Adipose tissue (tissue), 3 donors: ENCODE measurements at regions not wholly inside any gene's neighbourhood (a gene's known extent, or its start where the extent isn't known, plus 50 kb on each side); places are given as distances from the start of the nearest gene placed in this dataset.

Experiments
- H3K27ac ChIP-seq: one replicate; pipeline ENCODE4 v1.5.1; 2013; ENCODE audit warnings: low read depth, low read length
- WGBS, 3 donors: extraction: QIAGEN DNeasy Blood & Tissue Kit; methylation state at CpG; one replicate each; pipeline ENCODE4 v1.1.7; 2013; 5-methylcytosine and 5-hydroxymethylcytosine counted together
- donor health status: healthy with polysubstance abuse.
- donor health status: Bipolar disorder and iron deficiency.
- donor health status: healthy.

DNA sequence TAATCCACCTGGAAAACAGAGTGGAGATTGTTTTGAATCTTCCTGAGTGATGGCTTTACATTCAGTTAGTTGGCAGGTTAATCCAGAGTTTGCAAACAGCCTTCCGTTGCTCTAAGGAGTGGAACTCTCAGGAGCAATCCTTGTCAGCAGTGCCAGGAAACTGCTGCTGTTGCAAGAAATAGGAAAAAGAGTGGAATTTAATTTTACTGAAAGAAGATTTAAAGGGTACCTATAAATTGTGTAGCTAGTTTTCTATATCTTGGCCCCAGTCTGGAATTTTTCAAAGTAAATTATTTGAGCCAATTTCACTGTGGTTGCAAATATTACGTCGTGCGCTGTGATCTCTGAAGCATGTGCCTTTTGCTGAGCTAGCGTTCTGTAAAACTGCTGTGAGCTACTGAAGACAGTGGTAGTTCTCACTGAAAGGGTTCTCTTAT, 55.5 kb upstream of the SLC5A12 start:
- WGBS, 3 donors = 54 to 68% (median 62%) methylated on average over 5 of the region's 5 CpGs
- H3K27ac ChIP-seq = no peak overlapping the region

DNA sequence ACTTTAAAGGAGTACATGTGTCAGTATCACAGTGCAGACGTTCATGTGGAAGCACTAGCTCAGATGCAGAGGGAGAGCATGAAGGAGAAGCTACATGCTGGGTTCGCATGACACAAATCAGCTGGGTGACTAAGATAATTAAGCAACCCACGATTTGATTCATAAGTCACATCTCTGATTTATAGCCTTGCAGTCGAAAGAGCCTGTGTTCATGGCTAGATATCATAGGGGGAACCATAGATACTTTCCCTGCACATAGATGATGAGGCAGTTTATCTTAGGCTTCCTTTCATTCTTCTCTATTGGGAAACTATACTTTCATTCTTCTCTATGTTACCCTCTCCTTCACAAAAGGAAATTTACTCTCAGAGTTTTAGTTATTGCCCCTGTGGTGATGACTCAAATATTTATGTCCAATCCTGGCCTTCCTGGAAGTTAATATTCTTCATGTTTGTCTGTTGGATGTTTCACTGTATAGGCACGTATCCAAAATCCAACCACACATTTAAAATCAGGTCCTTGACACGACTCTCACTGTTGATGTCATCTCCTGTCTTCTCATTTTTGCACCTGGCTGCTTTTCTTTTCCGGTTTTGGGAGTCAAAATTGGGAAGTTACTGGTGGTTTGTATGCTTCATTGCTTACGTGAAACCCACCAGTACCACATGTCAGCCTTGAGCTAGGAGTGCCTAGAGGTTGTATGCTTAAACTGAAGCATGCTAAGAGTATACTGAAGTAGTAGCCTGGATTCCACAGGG, 56.3 kb upstream of the SLC5A12 start:
- no peak overlapping the region for H3K27ac ChIP-seq
- 60 to 65% (median 62%) methylated on average over 8 of the region's 8 CpGs for WGBS, 3 donors

DNA sequence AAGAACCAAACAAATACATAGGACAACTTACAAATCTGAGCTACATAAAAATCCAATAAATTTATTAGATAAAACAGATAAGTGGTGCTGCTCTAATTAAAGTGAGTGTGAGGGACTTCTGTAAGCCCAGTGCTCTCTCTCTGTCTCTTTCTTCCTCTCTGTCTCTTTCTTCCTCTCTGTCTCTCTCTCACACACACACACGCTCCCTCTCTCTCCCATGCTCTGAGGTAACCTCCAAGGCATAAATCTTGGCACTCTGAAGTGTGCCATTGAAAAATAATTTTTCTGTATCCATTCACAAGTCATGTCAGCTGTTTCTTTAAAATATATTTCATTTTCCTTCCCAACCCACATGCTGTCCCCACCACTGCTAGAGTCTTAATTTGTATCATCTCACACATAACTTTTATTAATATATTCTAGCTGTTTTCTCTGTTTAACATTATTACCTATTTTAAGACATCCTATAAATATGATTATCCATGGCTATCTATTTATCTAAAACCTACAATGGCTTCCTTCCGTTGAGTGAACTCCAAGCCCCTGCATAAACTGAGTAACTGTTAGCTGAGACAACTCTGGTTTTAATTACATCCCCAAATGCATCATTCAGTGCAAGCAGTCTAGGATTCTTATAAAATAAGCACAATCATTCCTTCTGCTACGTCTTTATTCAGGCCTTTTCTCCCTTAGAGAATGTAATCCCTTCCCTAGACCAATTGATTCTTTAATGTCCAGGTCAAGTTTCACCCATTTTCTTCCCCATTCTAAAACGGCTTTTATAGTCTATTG, 57.4 kb upstream of the SLC5A12 start:
- no peak overlapping the region for H3K27ac ChIP-seq
- WGBS, 3 donors = 74 to 81% (median 81%) methylated on average over 4 of the region's 4 CpGs

GRCh38 chr11:26780376-26781085, 58.7 kb upstream of the SLC5A12 start:
- no peak overlapping the region for H3K27ac ChIP-seq
- 78 to 81% (median 79%) methylated on average over 3 of the region's 3 CpGs for WGBS, 3 donors

DNA sequence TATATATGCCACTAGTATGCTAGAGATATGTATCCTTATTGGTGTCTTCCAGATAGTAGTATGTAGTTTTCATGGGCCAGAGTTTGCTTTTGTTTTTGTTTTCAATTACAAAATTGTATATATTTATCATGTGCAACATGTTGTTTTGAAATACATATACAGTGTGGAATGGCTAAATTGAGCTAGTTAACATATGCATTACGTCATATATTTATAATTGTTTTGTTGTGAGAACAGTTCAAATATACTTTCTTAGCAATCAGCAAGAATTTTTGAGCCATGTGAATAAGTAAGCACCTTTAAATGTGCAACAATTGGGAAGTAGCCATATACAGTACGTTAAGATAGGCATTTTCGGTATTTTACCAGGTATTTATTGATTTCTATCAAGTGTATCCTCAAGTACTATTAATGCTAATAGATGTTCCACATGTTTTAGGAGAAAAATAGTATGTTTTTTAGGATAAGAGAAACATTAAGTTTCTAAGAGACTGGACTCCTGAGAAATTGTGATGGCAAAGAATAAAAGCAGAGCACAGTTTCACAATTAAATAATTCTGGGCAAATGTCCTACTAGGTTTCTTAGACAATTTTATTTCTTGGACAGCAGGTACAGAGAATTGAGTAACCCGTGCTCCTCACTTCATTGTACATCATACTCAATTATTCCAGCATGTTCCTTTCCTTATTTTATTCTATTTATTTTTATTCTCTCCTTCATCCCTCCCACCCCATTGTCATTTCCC, 60.5 kb upstream of the SLC5A12 start:
- no peak overlapping the region for H3K27ac ChIP-seq
- WGBS, 3 donors = 63 to 77% (median 64%) methylated on average over 4 of the region's 4 CpGs

- 82 to 91% (median 86%) methylated on average over 3 of the region's 3 CpGs for WGBS, 3 donors
These were observed 62.1 kb upstream of the SLC5A12 start for GRCh38 chr11:26783997-26784396.

DNA sequence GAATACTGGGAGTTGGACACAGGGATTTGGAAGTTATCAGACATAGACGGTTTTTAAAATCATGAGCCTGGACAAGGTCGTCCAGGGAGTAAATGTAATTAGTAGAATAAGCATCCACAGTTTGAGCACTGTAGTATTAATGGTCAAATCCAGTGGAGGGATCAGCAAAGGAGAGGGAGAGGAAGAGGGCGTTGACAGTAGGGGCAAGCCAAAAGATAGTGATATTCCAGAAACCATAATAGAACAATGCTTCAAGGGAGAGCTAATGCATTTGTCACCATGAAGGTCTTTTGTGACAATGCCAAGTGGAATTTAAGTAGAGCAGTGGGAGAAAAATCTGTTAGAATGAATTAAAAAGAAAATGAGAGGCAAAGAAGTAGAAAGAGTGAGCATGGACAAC, 68.9 kb upstream of the SLC5A12 start:
- 47 to 54% (median 49%) methylated on average over 3 of the region's 3 CpGs for WGBS, 3 donors
- no peak overlapping the region for H3K27ac ChIP-seq

More at GRCh38 chr11:26783997-26784396, 62.1 kb upstream of the SLC5A12 start:
- no peak overlapping the region for H3K27ac ChIP-seq

DNA sequence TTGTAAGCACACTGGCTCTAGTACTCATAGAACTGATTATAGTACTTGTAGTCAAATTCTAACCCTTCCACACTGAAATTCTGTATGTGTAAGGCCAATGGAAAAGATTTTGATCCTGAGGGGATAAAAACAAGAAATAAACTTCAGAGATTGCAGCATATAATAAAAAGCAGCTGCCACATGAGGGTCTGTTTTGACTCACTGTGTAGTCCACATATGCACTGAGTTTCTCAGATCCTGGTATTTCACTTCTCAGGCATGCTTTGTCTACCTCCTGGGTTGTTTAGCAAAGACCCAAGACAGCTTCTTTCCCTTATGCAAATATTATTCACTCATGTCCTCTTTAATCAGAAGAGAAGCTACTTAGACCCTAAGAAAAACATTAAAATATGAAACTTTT, 71.1 kb upstream of the SLC5A12 start:
- H3K27ac ChIP-seq = no peak overlapping the region

- WGBS, 3 donors = 63 to 89% (median 83%) methylated on average over 3 of the region's 3 CpGs
- H3K27ac ChIP-seq = no peak overlapping the region
These were observed 71.6 kb upstream of the SLC5A12 start for GRCh38 chr11:26793487-26793886.

DNA sequence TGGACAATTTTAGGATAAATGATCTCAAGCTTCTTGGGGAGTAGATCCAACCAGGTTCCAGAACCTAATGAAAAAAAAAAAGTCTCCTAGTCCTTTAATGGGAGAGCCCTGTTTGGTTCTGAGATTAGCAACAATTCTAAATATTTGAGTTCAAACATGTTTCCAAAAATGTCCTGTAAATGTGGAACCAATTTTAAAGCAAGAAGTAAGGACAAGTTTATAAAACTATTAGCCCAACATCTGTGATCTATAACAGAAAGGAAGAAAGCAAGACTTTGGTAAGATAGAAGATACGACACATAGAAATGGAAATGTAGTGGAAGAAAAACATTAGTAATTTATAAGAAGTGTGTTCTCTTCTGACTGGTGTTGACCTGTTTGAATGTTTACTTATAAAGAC, 79.7 kb upstream of the SLC5A12 start:
- 78 to 87% (median 86%) methylated on average over 1 of the region's 1 CpG for WGBS, 3 donors
- no peak overlapping the region for H3K27ac ChIP-seq

- H3K27ac ChIP-seq = no peak overlapping the region
These were observed 83.1 kb upstream of the SLC5A12 start for GRCh38 chr11:26805001-26805400.

DNA sequence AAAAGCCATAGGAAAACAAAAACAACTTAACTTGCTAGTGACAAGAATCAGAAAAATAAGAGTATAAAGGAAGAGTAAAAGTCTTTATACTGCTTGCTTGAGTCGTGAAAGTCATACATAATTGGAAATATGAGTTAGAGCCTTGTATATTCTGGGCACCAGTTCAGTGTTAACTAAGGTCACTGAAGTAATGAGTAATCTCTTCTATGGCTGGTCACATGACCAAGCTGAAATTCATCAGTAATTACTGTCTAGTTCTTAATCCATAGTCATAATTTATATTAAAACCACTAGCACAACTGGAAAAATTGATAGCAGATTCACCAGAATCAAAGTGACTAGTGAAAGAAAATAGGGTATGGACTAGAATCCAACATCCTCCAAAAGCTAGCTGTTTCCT, 84.4 kb upstream of the SLC5A12 start:
- WGBS, 3 donors = 30 to 59% (median 44%) methylated on average over 1 of the region's 1 CpG
- H3K27ac ChIP-seq = no peak overlapping the region

GRCh38 chr11:26820739-26821138, 98.9 kb upstream of the SLC5A12 start:
- no peak overlapping the region for H3K27ac ChIP-seq
- WGBS, 3 donors = 63 to 83% (median 75%) methylated on average over 1 of the region's 1 CpG

DNA sequence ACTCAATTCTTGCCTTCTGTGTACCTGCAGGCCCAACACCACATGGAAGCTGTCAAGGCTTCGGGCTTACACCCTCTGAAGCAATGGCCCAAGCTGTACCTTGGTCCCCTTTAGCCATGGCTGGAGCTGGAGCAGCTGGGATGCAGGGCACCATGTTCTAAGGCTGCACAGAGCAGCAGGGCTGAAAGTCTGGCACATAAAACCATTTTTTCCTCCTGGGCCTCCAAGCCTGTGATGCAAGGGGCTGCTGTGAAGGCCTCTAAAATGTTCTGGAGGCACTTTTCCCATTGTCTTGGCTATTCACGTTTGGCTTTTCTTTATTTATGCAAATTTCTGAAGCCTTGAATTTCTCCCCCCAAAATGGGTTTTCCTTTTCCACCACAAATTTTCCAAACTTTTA, 102.1 kb upstream of the SLC5A12 start:
- WGBS, 3 donors = 71 to 75% (median 73%) methylated on average over 2 of the region's 2 CpGs

DNA sequence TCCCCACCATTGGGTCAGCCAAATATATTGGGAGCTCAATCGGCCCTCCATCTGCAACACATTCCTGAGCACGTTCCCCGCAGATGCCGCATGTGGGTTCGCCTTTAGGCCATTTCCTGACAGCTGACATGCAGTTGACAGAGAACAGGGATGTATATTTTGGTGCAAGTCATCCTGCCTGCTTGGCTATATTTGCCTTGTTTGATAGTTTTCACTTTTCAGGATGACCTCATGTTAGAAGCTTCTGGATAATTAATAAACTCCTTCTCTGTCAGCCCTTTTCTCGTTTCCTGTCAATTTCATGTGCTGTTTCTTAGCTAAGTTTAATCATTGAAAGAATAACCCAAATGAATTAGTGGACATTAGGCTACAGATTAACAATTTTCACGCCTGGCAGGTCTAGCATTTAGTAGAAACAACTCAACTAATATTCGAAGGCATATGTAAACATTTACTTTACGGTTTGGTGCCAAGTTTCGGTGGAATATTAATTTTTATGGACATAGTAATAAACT, 105.8 kb upstream of the SLC5A12 start:
- H3K27ac ChIP-seq = no peak overlapping the region
- WGBS, 3 donors = 27 to 69% (median 66%) methylated on average over 10 of the region's 10 CpGs

More for the DNA sequence above, 102.1 kb upstream of the SLC5A12 start:
- no peak overlapping the region for H3K27ac ChIP-seq

DNA sequence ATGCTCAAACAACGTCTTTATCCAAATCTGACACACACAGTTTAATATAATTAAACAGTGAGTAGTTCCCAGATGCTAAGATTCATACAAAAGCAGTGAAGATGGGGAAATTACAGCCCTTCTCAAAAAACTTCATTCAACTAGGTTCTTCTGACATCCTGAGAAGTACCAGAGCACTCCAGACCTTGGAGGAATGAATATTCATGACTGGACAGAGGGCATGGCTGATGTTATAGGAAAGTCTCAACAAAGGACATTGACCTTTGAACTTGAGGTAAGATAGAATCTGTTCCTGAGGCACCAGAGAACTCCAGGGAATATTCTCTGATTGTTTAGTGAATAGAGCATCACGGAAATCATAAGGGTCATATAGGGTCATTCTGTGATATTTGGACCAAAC, 106.4 kb upstream of the SLC5A12 start:
- no peak overlapping the region for H3K27ac ChIP-seq
- 40 to 44% (median 44%) methylated on average over 2 of the region's 2 CpGs for WGBS, 3 donors

DNA sequence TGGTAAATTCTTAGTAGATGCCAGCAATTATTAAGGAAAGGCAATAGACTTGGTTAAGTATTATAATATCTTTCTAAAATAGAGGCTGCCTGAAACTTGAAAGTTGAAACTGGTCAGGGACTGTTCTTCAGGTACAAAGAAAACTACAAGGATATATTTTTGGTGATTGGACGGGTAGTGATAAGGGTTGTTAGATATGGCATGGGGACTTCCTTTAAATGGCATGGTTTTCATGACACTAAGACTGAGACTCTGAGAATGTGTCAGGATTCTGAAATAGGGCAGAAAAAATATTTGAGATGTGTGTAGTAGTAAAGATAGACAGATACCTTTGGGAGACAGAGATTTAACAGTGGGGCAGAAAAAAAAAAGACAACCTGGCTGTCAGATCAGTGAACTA, 108.4 kb upstream of the SLC5A12 start:
- no peak overlapping the region for H3K27ac ChIP-seq
- 74 to 100% (median 78%) methylated on average over 1 of the region's 1 CpG for WGBS, 3 donors

DNA sequence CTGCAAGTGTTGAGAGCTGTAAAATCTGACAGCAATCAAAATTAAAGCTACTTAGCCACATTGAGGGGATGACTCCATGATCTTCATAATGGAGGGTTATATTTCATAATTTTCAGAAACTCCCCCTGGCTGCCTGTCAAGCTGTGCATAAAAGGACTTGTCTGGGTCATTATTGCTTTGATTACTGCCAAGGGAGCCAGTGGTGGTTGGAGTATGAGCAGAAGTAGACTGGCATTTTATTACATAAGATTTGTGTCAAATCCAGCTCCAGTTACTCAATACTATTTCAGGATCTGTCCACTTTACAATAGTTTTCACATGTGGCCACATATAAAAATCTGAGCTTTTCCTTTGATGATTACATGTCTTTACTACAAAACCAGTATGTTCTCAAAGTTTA, 108.9 kb upstream of the SLC5A12 start:
- H3K27ac ChIP-seq = no peak overlapping the region

DNA sequence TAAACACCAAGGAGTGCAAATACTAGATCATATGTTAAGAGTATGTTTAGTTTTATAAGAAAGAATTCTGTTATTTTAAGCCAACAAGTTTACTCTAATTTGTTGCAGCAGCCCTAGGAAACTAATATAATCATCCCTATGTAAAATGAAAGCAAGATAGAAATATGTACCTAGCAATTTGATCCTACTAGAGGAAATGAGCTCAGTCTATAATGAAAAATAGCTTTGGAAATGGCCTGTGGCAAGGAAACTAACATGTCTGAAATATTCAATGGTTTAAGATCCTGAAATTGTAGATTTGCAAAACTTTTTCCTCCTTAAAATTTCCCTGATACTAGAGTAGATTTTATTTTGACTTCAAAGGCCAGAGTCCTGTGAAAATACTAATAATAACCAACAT, 112.7 kb upstream of the SLC5A12 start:
- no peak overlapping the region for H3K27ac ChIP-seq
